ENCODE measurements at regions not wholly inside any gene's neighbourhood (a gene's known extent, or its start where the extent isn't known, plus 50 kb on each side); places are given as distances from the start of the nearest gene placed in this dataset.

GRCh38 chr1:96009831-96010434, 711.7 kb upstream of the PTBP2 start:
- TF ChIP-seq, protein P1, sequence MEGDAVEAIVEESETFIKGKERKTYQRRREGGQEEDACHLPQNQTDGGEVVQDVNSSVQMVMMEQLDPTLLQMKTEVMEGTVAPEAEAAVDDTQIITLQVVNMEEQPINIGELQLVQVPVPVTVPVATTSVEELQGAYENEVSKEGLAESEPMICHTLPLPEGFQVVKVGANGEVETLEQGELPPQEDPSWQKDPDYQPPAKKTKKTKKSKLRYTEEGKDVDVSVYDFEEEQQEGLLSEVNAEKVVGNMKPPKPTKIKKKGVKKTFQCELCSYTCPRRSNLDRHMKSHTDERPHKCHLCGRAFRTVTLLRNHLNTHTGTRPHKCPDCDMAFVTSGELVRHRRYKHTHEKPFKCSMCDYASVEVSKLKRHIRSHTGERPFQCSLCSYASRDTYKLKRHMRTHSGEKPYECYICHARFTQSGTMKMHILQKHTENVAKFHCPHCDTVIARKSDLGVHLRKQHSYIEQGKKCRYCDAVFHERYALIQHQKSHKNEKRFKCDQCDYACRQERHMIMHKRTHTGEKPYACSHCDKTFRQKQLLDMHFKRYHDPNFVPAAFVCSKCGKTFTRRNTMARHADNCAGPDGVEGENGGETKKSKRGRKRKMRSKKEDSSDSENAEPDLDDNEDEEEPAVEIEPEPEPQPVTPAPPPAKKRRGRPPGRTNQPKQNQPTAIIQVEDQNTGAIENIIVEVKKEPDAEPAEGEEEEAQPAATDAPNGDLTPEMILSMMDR (IDR thresholded peaks at IDR 0.05), result no peak
- DNase-seq, result no peak

GRCh38 chr1:96011606-96012005, 710.0 kb upstream of the PTBP2 start:
- H3K27me3 ChIP-seq (ENCODE audit: control insufficient read depth in 2 of 2, insufficient read depth in 2 of 2, low read length in 2 of 2), result no peaks in the 10 kb centered on the region
- H3K27me3 Mint-ChIP-seq (ENCODE audit: low read depth in 3 of 3), result no peaks in the 10 kb centered on the region
- H3K36me3 Mint-ChIP-seq, result no peaks in the 10 kb centered on the region

More at GRCh38 chr1:96009831-96010434, 711.7 kb upstream of the PTBP2 start:
- Histone ChIP-seq H3K36me3 (replicated peaks in 1 of 2; ENCODE audit: control insufficient read depth in 1 of 2, insufficient read depth in 2 of 2, low read length in 2 of 2) (no peaks in the 10 kb centered on the region), H3K9ac (ENCODE audit: insufficient read depth, low read length, poor library complexity, severe bottlenecking) (no peak overlapping the region), H4K20me1 (ENCODE audit: insufficient read depth, low read length) (no peaks in the 10 kb centered on the region), H3K79me2 (ENCODE audit: insufficient read depth, low read length) (no peaks in the 10 kb centered on the region), H3K27ac (ENCODE audit: low read depth in 1 of 2, low read length in 2 of 2) (no peak overlapping the region), H3K9me3 (replicated peaks in 1 of 2; ENCODE audit: control insufficient read depth in 1 of 2, insufficient read depth in 1 of 2, low read length in 2 of 2) (no peaks in the 10 kb centered on the region), H3K4me2 (replicated peaks; ENCODE audit: extremely low read depth, low read length, poor library complexity, severe bottlenecking) (no peak overlapping the region), H3K4me1 (ENCODE audit: control insufficient read depth in 1 of 2, insufficient read depth in 2 of 2, low read length in 2 of 2) (no peaks in the 10 kb centered on the region), H3K27me3 (ENCODE audit: control insufficient read depth in 2 of 2, insufficient read depth in 2 of 2, low read length in 2 of 2) (no peaks in the 10 kb centered on the region), H3K4me3 (replicated peaks in 1 of 3; ENCODE audit: low read depth in 2 of 3, low read length in 3 of 3) (no peak overlapping the region), H2AFZ (ENCODE audit: insufficient read depth, low read depth, low read length, poor library complexity, severe bottlenecking) (no peak overlapping the region)
- no peak overlapping the region for H3K4me3 Mint-ChIP-seq
- no peaks in the 10 kb centered on the region for H3K27me3 Mint-ChIP-seq (ENCODE audit: low read depth in 3 of 3)
- no peak overlapping the region for H3K27ac Mint-ChIP-seq
- H3K9me3 Mint-ChIP-seq, result peaks cover 0 to 8% (median 0%) of the 10 kb centered on the region in 7 donors
- no CpG with 5 or more reads among the region's 3 CpGs for WGBS (ENCODE audit: insufficient coverage)
- intact Hi-C loops (cut with micrococcal nuclease), result no loop called here
- no peaks in the 10 kb centered on the region for H3K4me1 Mint-ChIP-seq
- H3K36me3 Mint-ChIP-seq, result no peaks in the 10 kb centered on the region

More at GRCh38 chr1:96011606-96012005, 710.0 kb upstream of the PTBP2 start:
- no peaks in the 10 kb centered on the region for H3K79me2 ChIP-seq (ENCODE audit: insufficient read depth, low read length)
- no peaks in the 10 kb centered on the region for H3K4me1 Mint-ChIP-seq
- no peaks in the 10 kb centered on the region for H3K36me3 ChIP-seq (replicated peaks in 1 of 2; ENCODE audit: control insufficient read depth in 1 of 2, insufficient read depth in 2 of 2, low read length in 2 of 2)
- H3K9me3 ChIP-seq (replicated peaks in 1 of 2; ENCODE audit: control insufficient read depth in 1 of 2, insufficient read depth in 1 of 2, low read length in 2 of 2), result no peaks in the 10 kb centered on the region
- no peak overlapping the region for H3K9ac ChIP-seq (ENCODE audit: insufficient read depth, low read length, poor library complexity, severe bottlenecking)
- no peak overlapping the region for H3K27ac Mint-ChIP-seq
- 67% methylated on average over 1 of the region's 4 CpGs for WGBS (ENCODE audit: insufficient coverage)
- no peak for DNase-seq
- H3K4me1 ChIP-seq (ENCODE audit: control insufficient read depth in 1 of 2, insufficient read depth in 2 of 2, low read length in 2 of 2), result no peaks in the 10 kb centered on the region
- TF ChIP-seq, protein P1 (IDR thresholded peaks at IDR 0.05), result no peak
- H2AFZ ChIP-seq (ENCODE audit: insufficient read depth, low read depth, low read length, poor library complexity, severe bottlenecking), result no peak overlapping the region
- H4K20me1 ChIP-seq (ENCODE audit: insufficient read depth, low read length), result no peaks in the 10 kb centered on the region
- no peak overlapping the region for H3K4me2 ChIP-seq (replicated peaks; ENCODE audit: extremely low read depth, low read length, poor library complexity, severe bottlenecking)
- intact Hi-C loops (cut with micrococcal nuclease), result no loop called here
- H3K27ac ChIP-seq (ENCODE audit: low read depth in 1 of 2, low read length in 2 of 2), result no peak overlapping the region
- H3K9me3 Mint-ChIP-seq, result peaks cover 0 to 3% (median 2%) of the 10 kb centered on the region in 7 donors
- no peak overlapping the region for H3K4me3 Mint-ChIP-seq
- H3K4me3 ChIP-seq (replicated peaks in 1 of 3; ENCODE audit: low read depth in 2 of 3, low read length in 3 of 3), result no peak overlapping the region

All from CD14-positive monocyte (primary cell).